GM12878 (cell line): ENCODE measurements at regions not wholly inside any gene's neighbourhood (a gene's known extent, or its start where the extent isn't known, plus 50 kb on each side); places are given as distances from the start of the nearest gene placed in this dataset.

Experiments
- ATAC-seq: fragments of 200-7000 bp; cut with Tn5 transposase; 3 replicates; pipeline ENCODE4 v1.9.1; 2020; ENCODE audit warnings: mild to moderate bottlenecking, moderate library complexity
- BruUV-seq: library from RNA; stranded (reverse); fragments of 400-500 nt; replicated peaks from 2 replicates; lab custom pipeline; 2021; lab: Mats Ljungman, UMichigan
- CTCF ChIA-PET: fragments of 300-600 bp; sonication (Branson Sonifier 250); formaldehyde crosslinking; extraction: SDS; loops from one replicate; lab custom pipeline; 2021; ENCODE audit warnings: inconsistent platforms; lab: Yijun Ruan, JAX
- POLR2A ChIA-PET: fragments of 350-600 bp; formaldehyde crosslinking; extraction: SDS; loops from one replicate; lab custom pipeline; 2021; ENCODE audit warnings: inconsistent platforms; lab: Charles Lee
- RAD21 ChIA-PET: fragments of 300-600 bp; sonication (Branson Sonifier 250); formaldehyde crosslinking; loops from one replicate; lab custom pipeline; 2023; ENCODE audit warnings: antibody characterized with exemption; ENCODE audit not compliant: unreplicated experiment; lab: Charles Lee
- SMC1A ChIA-PET: fragments of 300-600 bp; sonication (Branson Sonifier 250); formaldehyde crosslinking; loops from one replicate; lab custom pipeline; 2023; ENCODE audit not compliant: unreplicated experiment, uncharacterized antibody; lab: Charles Lee
- DNase-seq: peaks from one replicate; pipeline ENCODE4 v3.0.0-alpha.2; 2011; ENCODE audit warnings: low read depth, low spot score
- FAIRE-seq: peaks from 3 replicates; lab custom pipeline; 2011; peaks lifted over from hg19 to GRCh38; lab: Jason Lieb, UNC
- H2AFZ ChIP-seq: 2 replicates; pipeline ENCODE4 v1.6.0; 2011; ENCODE audit warnings: low read depth, low read length, control low read depth; ENCODE audit not compliant: control insufficient read depth
- H3K27ac ChIP-seq: 2 replicates; pipeline ENCODE4 v1.5.1; 2011; ENCODE audit warnings: control low read depth; ENCODE audit not compliant: control insufficient read depth, insufficient read depth
- H3K27me3 ChIP-seq, 2 experiments: replicated peaks in 1 of 2; 2 replicates each; pipeline versions ENCODE4 v1.6.0 to v1.6.1; 2011; ENCODE audit warnings: low read length in 1 of 2; ENCODE audit not compliant: control insufficient read depth in 2 of 2, insufficient read depth in 2 of 2
- H3K36me3 ChIP-seq, 2 experiments: 2 replicates each; pipeline ENCODE4 v1.5.1; 2011; ENCODE audit warnings: low read length in 1 of 2; ENCODE audit not compliant: control insufficient read depth in 2 of 2, insufficient read depth in 2 of 2
- H3K4me1 ChIP-seq: 2 replicates; pipeline ENCODE4 v1.6.1; 2011; ENCODE audit warnings: mild to moderate bottlenecking, low read length, moderate library complexity, mixed read lengths; ENCODE audit not compliant: control insufficient read depth, insufficient read depth
- H3K4me2 ChIP-seq: 2 replicates; pipeline ENCODE4 v1.6.0; 2011; ENCODE audit warnings: control low read depth; ENCODE audit not compliant: control insufficient read depth, insufficient read depth
- H3K4me3 ChIP-seq: fragments of 200-600 bp; sonication (generic); 2 replicates; pipeline ENCODE4 v1.5.1; 2016
- H3K79me2 ChIP-seq: 2 replicates; pipeline ENCODE4 v1.6.0; 2011; ENCODE audit warnings: low read length; ENCODE audit not compliant: control insufficient read depth, insufficient read depth
- H3K9ac ChIP-seq: 2 replicates; pipeline ENCODE4 v1.8.0; 2011; ENCODE audit warnings: low read length, control low read depth, mixed read lengths; ENCODE audit not compliant: control insufficient read depth, insufficient read depth
- H3K9me3 ChIP-seq: replicated peaks from 3 replicates; pipeline ENCODE4 v1.5.1; 2011; ENCODE audit warnings: mild to moderate bottlenecking, low read length; ENCODE audit not compliant: control insufficient read depth, insufficient read depth
- H4K20me1 ChIP-seq: 2 replicates; pipeline ENCODE4 v1.6.0; 2011; ENCODE audit not compliant: control insufficient read depth, insufficient read depth
- BMI1 ChIP-seq: fragments of 450-650 bp; IDR thresholded peaks from 2 replicates; pipeline ENCODE4 v1.6.1; 2016; ENCODE audit warnings: mild to moderate bottlenecking, moderate library complexity, borderline replicate concordance
- EP300 ChIP-seq, 2 experiments: fragments of 150-350 bp in 1 of 2; IDR thresholded peaks; 2 replicates each; pipeline ENCODE4 v1.6.1; 2011 to 2012; ENCODE audit warnings: low read depth in 2 of 2, low read length in 2 of 2, borderline replicate concordance in 1 of 2, improper control_type of control experiment in 1 of 2, inconsistent platforms in 1 of 2; ENCODE audit not compliant: control insufficient read depth in 1 of 2
- FOS ChIP-seq: IDR thresholded peaks from 3 replicates; pipeline ENCODE4 v1.6.1; 2011; ENCODE audit warnings: borderline replicate concordance; ENCODE audit not compliant: insufficient read length; ENCODE audit errors: extremely low read depth
- IRF4 ChIP-seq: IDR thresholded peaks from 2 replicates; pipeline ENCODE4 v1.6.1; 2011; ENCODE audit warnings: low read depth, low read length
- JUNB ChIP-seq: IDR thresholded peaks from 2 replicates; pipeline ENCODE4 v1.6.1; 2016; ENCODE audit warnings: antibody characterized with exemption, mild to moderate bottlenecking
- KLF5 ChIP-seq: fragments of 450-650 bp; IDR thresholded peaks from 2 replicates; pipeline ENCODE4 v1.6.1; 2014; ENCODE audit warnings: mild to moderate bottlenecking; ENCODE audit not compliant: partially characterized antibody
- NFIC ChIP-seq: IDR thresholded peaks from 2 replicates; pipeline ENCODE4 v1.6.1; 2012; ENCODE audit warnings: low read depth, mild to moderate bottlenecking, inconsistent platforms, low read length, moderate library complexity
- SMAD5 ChIP-seq: IDR thresholded peaks from 2 replicates; pipeline ENCODE4 v1.6.1; 2016; ENCODE audit warnings: antibody characterized with exemption, low read depth
- WRNIP1 ChIP-seq: IDR thresholded peaks from 2 replicates; pipeline ENCODE4 v1.6.1; 2011; ENCODE audit warnings: low read depth, low read length, improper control_type of control experiment, borderline replicate concordance
- WGBS: methylation state at CpG from one replicate; pipeline ENCODE4 v1.1.6; 2016; ENCODE audit warnings: low lambda C conversion rate; ENCODE audit not compliant: insufficient replicate concordance, insufficient coverage; ENCODE audit errors: missing lambda C conversion rate; 5-methylcytosine and 5-hydroxymethylcytosine counted together
- in situ Hi-C: fragments of 300-500 bp; cut with MboI; formaldehyde crosslinking; loops from 9 replicates; pipeline ENCODE4 v1.14.3; 2018; ENCODE audit warnings: mixed read lengths
- intact Hi-C: fragments of 100-400 bp; cut with micrococcal nuclease; formaldehyde crosslinking; loops from one replicate; pipeline ENCODE4 v1.14.2; 2022; ENCODE audit not compliant: unreplicated experiment
- TF ChIP-seq, protein P1 (sequence below), 3 experiments: IDR thresholded peaks in 2 of 3; conservative IDR thresholded peaks in 1 of 3; 2 replicates each; pipeline ENCODE4 v1.5.1; 2011; ENCODE audit warnings: low read depth in 3 of 3, low read length in 3 of 3, mild to moderate bottlenecking in 3 of 3, control low read depth in 2 of 3, moderate library complexity in 2 of 3, inconsistent platforms in 1 of 3, mixed read lengths in 1 of 3; ENCODE audit not compliant: control insufficient read depth in 2 of 3, insufficient read depth in 1 of 3; ENCODE audit errors: extremely low read depth in 1 of 3
- TF ChIP-seq, protein P2 (sequence below): fragments of 150-350 bp; IDR thresholded peaks from 2 replicates; pipeline ENCODE4 v1.6.1; 2014; ENCODE audit warnings: mild to moderate bottlenecking, low read depth, low read length
- TF ChIP-seq, protein P3 (sequence below): fragments of 450-650 bp; IDR thresholded peaks from 2 replicates; pipeline ENCODE4 v1.6.1; 2014; ENCODE audit warnings: mild to moderate bottlenecking

DNA sequence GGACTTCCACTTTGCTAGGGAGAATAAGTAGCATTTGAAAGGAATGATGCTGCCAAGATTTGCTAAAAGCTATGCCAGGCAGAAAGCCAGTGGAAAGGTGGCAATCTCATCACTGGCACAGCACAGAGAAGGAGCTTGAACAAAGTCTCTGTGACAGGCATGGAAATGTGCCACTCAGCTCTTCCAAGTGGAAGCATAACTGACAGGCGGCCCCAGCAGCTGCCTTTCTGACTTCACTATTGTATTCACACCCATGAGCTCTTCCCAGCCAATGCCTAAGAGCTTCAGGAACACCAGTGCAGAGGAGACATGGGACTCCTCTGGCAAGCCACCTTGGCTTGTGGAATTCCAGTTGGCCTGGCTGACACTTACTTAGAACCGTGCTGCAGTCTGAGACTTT is 134.6 kb upstream of the REG3G start:
- H3K27ac ChIP-seq = no peak overlapping the region
- POLR2A ChIA-PET = no interaction called here
- no peak overlapping the region for H3K9ac ChIP-seq
- H3K4me2 ChIP-seq = no peak overlapping the region
- intact Hi-C loops = no loop called here
- no peaks in the 10 kb centered on the region for H3K4me1 ChIP-seq
- 8% methylated on average over 2 of the region's 2 CpGs for WGBS
- no peaks in the 10 kb centered on the region for H3K9me3 ChIP-seq
- no peak for TF ChIP-seq KLF5
- TF ChIP-seq JUNB = no peak
- no peak for TF ChIP-seq BMI1
- TF ChIP-seq EP300 (IDR thresholded peaks at IDR 0.05; ENCODE audit: borderline replicate concordance in 1 of 2, control insufficient read depth in 1 of 2, low read depth in 2 of 2, low read length in 2 of 2) = no peak
- TF ChIP-seq, protein P1, sequence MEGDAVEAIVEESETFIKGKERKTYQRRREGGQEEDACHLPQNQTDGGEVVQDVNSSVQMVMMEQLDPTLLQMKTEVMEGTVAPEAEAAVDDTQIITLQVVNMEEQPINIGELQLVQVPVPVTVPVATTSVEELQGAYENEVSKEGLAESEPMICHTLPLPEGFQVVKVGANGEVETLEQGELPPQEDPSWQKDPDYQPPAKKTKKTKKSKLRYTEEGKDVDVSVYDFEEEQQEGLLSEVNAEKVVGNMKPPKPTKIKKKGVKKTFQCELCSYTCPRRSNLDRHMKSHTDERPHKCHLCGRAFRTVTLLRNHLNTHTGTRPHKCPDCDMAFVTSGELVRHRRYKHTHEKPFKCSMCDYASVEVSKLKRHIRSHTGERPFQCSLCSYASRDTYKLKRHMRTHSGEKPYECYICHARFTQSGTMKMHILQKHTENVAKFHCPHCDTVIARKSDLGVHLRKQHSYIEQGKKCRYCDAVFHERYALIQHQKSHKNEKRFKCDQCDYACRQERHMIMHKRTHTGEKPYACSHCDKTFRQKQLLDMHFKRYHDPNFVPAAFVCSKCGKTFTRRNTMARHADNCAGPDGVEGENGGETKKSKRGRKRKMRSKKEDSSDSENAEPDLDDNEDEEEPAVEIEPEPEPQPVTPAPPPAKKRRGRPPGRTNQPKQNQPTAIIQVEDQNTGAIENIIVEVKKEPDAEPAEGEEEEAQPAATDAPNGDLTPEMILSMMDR (IDR thresholded peaks at IDR 0.05 in 2 of 3, conservative IDR thresholded peaks at IDR 0.05 in 1 of 3; ENCODE audit: control insufficient read depth in 2 of 3, extremely low read depth in 1 of 3, insufficient read depth in 1 of 3, low read depth in 3 of 3, low read length in 3 of 3) = no peak
- H3K4me3 ChIP-seq = no peak overlapping the region
- CTCF ChIA-PET = no interaction called here
- H3K79me2 ChIP-seq = no peaks in the 10 kb centered on the region
- in situ Hi-C loops = no loop called here
- ATAC-seq (no peak), DNase-seq (no peak), FAIRE-seq (no peak)
- SMC1A ChIA-PET = no interaction called here
- RAD21 ChIA-PET = no interaction called here
- H4K20me1 ChIP-seq = no peaks in the 10 kb centered on the region
- H2AFZ ChIP-seq = no peak overlapping the region
- peaks cover 0 to 1% of the 10 kb centered on the region in 2 experiments; a peak in 1 of 4 replicates for H3K27me3 ChIP-seq
- BruUV-seq = no TSS peak
- H3K36me3 ChIP-seq = no peaks in the 10 kb centered on the region

DNA sequence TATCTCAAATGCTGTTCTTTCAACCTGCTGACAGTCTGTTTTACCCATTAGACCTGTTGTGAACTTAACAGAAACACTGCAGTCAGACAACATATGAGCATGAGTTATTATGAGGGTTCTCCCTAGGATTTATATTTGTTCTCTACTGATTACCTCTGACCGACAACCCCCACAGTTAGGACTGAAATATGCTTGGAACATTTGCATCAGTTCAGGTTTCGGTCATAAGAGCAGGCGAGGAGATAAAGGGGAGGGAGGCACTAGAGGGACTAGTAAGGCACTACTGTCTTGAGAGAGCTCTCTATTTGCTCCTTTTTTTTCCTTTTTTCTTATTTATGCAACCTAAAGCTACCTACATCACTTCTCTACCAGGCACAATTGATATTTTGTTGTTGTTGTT is 133.2 kb upstream of the REG3G start:
- ATAC-seq (peak; percentile 27; the same call in 1 of the 3 replicates), FAIRE-seq (no peak), DNase-seq (no peak)
- Histone ChIP-seq H3K9ac (no peak overlapping the region), H2AFZ (no peak overlapping the region), H3K36me3 (no peaks in the 10 kb centered on the region), H4K20me1 (no peaks in the 10 kb centered on the region), H3K79me2 (no peaks in the 10 kb centered on the region), H3K27ac (no peak overlapping the region), H3K4me3 (no peak overlapping the region), H3K4me2 (no peak overlapping the region), H3K4me1 (no peaks in the 10 kb centered on the region), H3K9me3 (no peaks in the 10 kb centered on the region), H3K27me3 (peaks cover 0 to 1% of the 10 kb centered on the region in 2 experiments; a peak in 1 of 4 replicates)
- intact Hi-C loops (no loop called here), in situ Hi-C loops (no loop called here)
- ChIA-PET POLR2A (no interaction called here), CTCF (no interaction called here), RAD21 (no interaction called here), SMC1A (interaction anchor here (1.3 to 1.6 kb wide), 2 partner anchors 12 to 35 kb away, joined by 3 to 4 read pairs; no protein-coding TSS in a partner anchor)
- 11% methylated on average over 3 of the region's 3 CpGs for WGBS
- no TSS peak for BruUV-seq
- TF ChIP-seq WRNIP1 (no peak), IRF4 (no peak), FOS (no peak), SMAD5 (no peak), NFIC (no peak)
- TF ChIP-seq, protein P2, sequence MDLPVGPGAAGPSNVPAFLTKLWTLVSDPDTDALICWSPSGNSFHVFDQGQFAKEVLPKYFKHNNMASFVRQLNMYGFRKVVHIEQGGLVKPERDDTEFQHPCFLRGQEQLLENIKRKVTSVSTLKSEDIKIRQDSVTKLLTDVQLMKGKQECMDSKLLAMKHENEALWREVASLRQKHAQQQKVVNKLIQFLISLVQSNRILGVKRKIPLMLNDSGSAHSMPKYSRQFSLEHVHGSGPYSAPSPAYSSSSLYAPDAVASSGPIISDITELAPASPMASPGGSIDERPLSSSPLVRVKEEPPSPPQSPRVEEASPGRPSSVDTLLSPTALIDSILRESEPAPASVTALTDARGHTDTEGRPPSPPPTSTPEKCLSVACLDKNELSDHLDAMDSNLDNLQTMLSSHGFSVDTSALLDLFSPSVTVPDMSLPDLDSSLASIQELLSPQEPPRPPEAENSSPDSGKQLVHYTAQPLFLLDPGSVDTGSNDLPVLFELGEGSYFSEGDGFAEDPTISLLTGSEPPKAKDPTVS = no peak
- TF ChIP-seq, protein P3, sequence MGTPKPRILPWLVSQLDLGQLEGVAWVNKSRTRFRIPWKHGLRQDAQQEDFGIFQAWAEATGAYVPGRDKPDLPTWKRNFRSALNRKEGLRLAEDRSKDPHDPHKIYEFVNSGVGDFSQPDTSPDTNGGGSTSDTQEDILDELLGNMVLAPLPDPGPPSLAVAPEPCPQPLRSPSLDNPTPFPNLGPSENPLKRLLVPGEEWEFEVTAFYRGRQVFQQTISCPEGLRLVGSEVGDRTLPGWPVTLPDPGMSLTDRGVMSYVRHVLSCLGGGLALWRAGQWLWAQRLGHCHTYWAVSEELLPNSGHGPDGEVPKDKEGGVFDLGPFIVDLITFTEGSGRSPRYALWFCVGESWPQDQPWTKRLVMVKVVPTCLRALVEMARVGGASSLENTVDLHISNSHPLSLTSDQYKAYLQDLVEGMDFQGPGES = no peak
